ENCODE measurements at regions not wholly inside any gene's neighbourhood (a gene's known extent, or its start where the extent isn't known, plus 50 kb on each side); places are given as distances from the start of the nearest gene placed in this dataset.

DNA sequence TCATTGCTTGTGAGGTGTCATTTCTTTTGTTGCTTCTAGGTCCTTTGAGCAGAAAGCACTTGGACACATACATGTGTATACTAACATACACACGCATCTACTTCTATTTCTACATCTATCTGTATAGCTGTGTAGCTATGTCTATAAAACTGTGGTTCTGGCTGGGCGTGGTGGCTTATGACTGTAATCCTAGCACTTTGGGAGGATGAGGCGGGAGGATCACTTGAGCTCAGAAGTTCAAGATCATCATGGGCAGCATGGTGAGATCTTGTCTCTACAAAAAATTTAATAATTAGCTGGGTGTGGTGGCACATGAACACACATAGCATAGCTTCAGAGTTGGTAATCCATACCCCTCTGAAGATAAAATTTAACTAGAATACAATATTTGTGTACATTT is 65.0 kb upstream of the MAGI1 start:
- TF ChIP-seq, protein P1, sequence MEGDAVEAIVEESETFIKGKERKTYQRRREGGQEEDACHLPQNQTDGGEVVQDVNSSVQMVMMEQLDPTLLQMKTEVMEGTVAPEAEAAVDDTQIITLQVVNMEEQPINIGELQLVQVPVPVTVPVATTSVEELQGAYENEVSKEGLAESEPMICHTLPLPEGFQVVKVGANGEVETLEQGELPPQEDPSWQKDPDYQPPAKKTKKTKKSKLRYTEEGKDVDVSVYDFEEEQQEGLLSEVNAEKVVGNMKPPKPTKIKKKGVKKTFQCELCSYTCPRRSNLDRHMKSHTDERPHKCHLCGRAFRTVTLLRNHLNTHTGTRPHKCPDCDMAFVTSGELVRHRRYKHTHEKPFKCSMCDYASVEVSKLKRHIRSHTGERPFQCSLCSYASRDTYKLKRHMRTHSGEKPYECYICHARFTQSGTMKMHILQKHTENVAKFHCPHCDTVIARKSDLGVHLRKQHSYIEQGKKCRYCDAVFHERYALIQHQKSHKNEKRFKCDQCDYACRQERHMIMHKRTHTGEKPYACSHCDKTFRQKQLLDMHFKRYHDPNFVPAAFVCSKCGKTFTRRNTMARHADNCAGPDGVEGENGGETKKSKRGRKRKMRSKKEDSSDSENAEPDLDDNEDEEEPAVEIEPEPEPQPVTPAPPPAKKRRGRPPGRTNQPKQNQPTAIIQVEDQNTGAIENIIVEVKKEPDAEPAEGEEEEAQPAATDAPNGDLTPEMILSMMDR (conservative IDR thresholded peaks at IDR 0.05 in 1 of 2, IDR thresholded peaks at IDR 0.05 in 1 of 2; ENCODE audit: low read depth in 1 of 2, low read length in 2 of 2) = no peak
- TF ChIP-seq EZH2 (IDR thresholded peaks at IDR 0.05; ENCODE audit: low read length, missing control alignments) = no peak
